GM12892 (cell line): ENCODE measurements at regions not wholly inside any gene's neighbourhood (a gene's known extent, or its start where the extent isn't known, plus 50 kb on each side); places are given as distances from the start of the nearest gene placed in this dataset.

Experiments used
- DNase-seq: peaks from one replicate; pipeline ENCODE4 v3.0.0; 2011; ENCODE audit not compliant: insufficient read length
- FAIRE-seq: peaks from 2 replicates; lab custom pipeline; 2011; peaks lifted over from hg19 to GRCh38; lab: Jason Lieb, UNC
- POLR2A ChIP-seq: IDR thresholded peaks from 2 replicates; pipeline ENCODE4 v1.6.1; 2011; ENCODE audit warnings: low read depth, low read length, control low read depth
- POLR2AphosphoS5 ChIP-seq: IDR thresholded peaks from 2 replicates; pipeline ENCODE4 v1.6.1; 2011; ENCODE audit warnings: low read depth, low read length, control low read depth
- TAF1 ChIP-seq: IDR thresholded peaks from 2 replicates; pipeline ENCODE4 v1.6.1; 2011; ENCODE audit warnings: low read depth, mild to moderate bottlenecking, control low read depth, low read length, borderline replicate concordance

- no peak for DNase-seq
- no peak for TF ChIP-seq POLR2A
- no peak for TF ChIP-seq TAF1
- TF ChIP-seq POLR2AphosphoS5: no peak
- FAIRE-seq: no peak
Observed at GRCh38 chr7:115269486-115269885, 347.6 kb downstream of the MDFIC start.

- TF ChIP-seq POLR2AphosphoS5 (no peak), POLR2A (no peak), TAF1 (no peak)
- no peak for FAIRE-seq
- no peak for DNase-seq
Observed at GRCh38 chr7:115267503-115267902, 345.6 kb downstream of the MDFIC start.

GRCh38 chr7:115260381-115260780, 338.5 kb downstream of the MDFIC start:
- FAIRE-seq (peak; percentile 14), DNase-seq (no peak)
- TF ChIP-seq POLR2A (no peak), POLR2AphosphoS5 (no peak), TAF1 (no peak)

- TF ChIP-seq POLR2AphosphoS5 (no peak), TAF1 (no peak), POLR2A (no peak)
- peak; percentile 78 for FAIRE-seq
- no peak for DNase-seq
Observed at GRCh38 chr7:115252461-115252860, 330.6 kb downstream of the MDFIC start.

- no peak for DNase-seq
- TF ChIP-seq POLR2AphosphoS5 (no peak), TAF1 (no peak), POLR2A (no peak)
- no peak for FAIRE-seq
Observed at GRCh38 chr7:115249080-115249479, 327.2 kb downstream of the MDFIC start.

GRCh38 chr7:115241151-115241550, 319.3 kb downstream of the MDFIC start:
- DNase-seq: no peak
- FAIRE-seq: no peak
- no peak for TF ChIP-seq TAF1
- TF ChIP-seq POLR2A: no peak
- no peak for TF ChIP-seq POLR2AphosphoS5

- FAIRE-seq: no peak
- DNase-seq: no peak
- TF ChIP-seq POLR2A: no peak
Observed at GRCh38 chr7:115240242-115240641, 318.3 kb downstream of the MDFIC start.

- FAIRE-seq (no peak), DNase-seq (no peak)
- no peak for TF ChIP-seq POLR2AphosphoS5
- TF ChIP-seq TAF1: no peak
- no peak for TF ChIP-seq POLR2A
Observed at GRCh38 chr7:115235075-115235474, 313.2 kb downstream of the MDFIC start.

- TF ChIP-seq TAF1 (no peak), POLR2AphosphoS5 (no peak), POLR2A (no peak)
- FAIRE-seq (no peak), DNase-seq (no peak)
Observed at GRCh38 chr7:115233809-115234208, 311.9 kb downstream of the MDFIC start.

- no peak for TF ChIP-seq TAF1
- TF ChIP-seq POLR2A: no peak
- no peak for TF ChIP-seq POLR2AphosphoS5
- DNase-seq (no peak), FAIRE-seq (no peak)
Observed at GRCh38 chr7:115232041-115232440, 310.1 kb downstream of the MDFIC start.

- FAIRE-seq: no peak
Observed at GRCh38 chr7:115230882-115231571, 309.1 kb downstream of the MDFIC start.

GRCh38 chr7:115229401-115230105, 307.7 kb downstream of the MDFIC start:
- DNase-seq: no peak
- FAIRE-seq: peak; percentile 17
- TF ChIP-seq POLR2A (no peak), POLR2AphosphoS5 (no peak), TAF1 (no peak)

More at GRCh38 chr7:115230882-115231571, 309.1 kb downstream of the MDFIC start:
- no peak for DNase-seq
- TF ChIP-seq POLR2AphosphoS5: no peak
- TF ChIP-seq TAF1: no peak
- no peak for TF ChIP-seq POLR2A
